ENCODE measurements at regions not wholly inside any gene's neighbourhood (a gene's known extent, or its start where the extent isn't known, plus 50 kb on each side); places are given as distances from the start of the nearest gene placed in this dataset.

GRCh38 chr12:33718631-33719030 is 279.0 kb upstream of the SYT10 start:
- no peak for TF ChIP-seq CTCF (conservative IDR thresholded peaks at IDR 0.05; ENCODE audit: low read depth)
- CTCF ChIA-PET = no interaction called here
- no peak for DNase-seq (ENCODE audit: low spot score)
- POLR2A ChIA-PET (ENCODE audit: low non-redundant PET) = no interaction called here
- H3K27ac ChIP-seq = no peak overlapping the region

GRCh38 chr12:33721561-33721960 is 281.9 kb upstream of the SYT10 start:
- CTCF ChIA-PET = no interaction called here
- no peak for DNase-seq (ENCODE audit: low spot score)
- POLR2A ChIA-PET (ENCODE audit: low non-redundant PET) = no interaction called here

GRCh38 chr12:33724867-33725266 is 285.2 kb upstream of the SYT10 start:
- no peak for TF ChIP-seq CTCF (conservative IDR thresholded peaks at IDR 0.05; ENCODE audit: low read depth)
- H3K27ac ChIP-seq = no peak overlapping the region
- ChIA-PET POLR2A (ENCODE audit: low non-redundant PET) (no interaction called here), CTCF (interaction anchor here (0.5 to 0.7 kb wide), 3 partner anchors 129 to 514 kb away, joined by 3 read pairs; no protein-coding TSS in a partner anchor)
- no peak for DNase-seq (ENCODE audit: low spot score)

More at GRCh38 chr12:33721561-33721960, 281.9 kb upstream of the SYT10 start:
- no peak for TF ChIP-seq CTCF (conservative IDR thresholded peaks at IDR 0.05; ENCODE audit: low read depth)
- no peak overlapping the region for H3K27ac ChIP-seq

GRCh38 chr12:33734871-33735270 is 287.4 kb upstream of the ALG10 start:
- no peak for TF ChIP-seq CTCF (conservative IDR thresholded peaks at IDR 0.05; ENCODE audit: low read depth)
- ChIA-PET POLR2A (ENCODE audit: low non-redundant PET) (no interaction called here), CTCF (no interaction called here)
- no peak overlapping the region for H3K27ac ChIP-seq
- no peak for DNase-seq (ENCODE audit: low spot score)

- ChIA-PET CTCF (no interaction called here), POLR2A (ENCODE audit: low non-redundant PET) (no interaction called here)
- no peak for TF ChIP-seq CTCF (conservative IDR thresholded peaks at IDR 0.05; ENCODE audit: low read depth)
- DNase-seq (ENCODE audit: low spot score) = no peak
- H3K27ac ChIP-seq = no peak overlapping the region
These were observed 269.4 kb upstream of the ALG10 start for GRCh38 chr12:33752854-33753253.

GRCh38 chr12:33757701-33758100 is 264.6 kb upstream of the ALG10 start:
- H3K27ac ChIP-seq = no peak overlapping the region
- CTCF ChIA-PET = no interaction called here
- POLR2A ChIA-PET (ENCODE audit: low non-redundant PET) = no interaction called here
- no peak for DNase-seq (ENCODE audit: low spot score)
- no peak for TF ChIP-seq CTCF (conservative IDR thresholded peaks at IDR 0.05; ENCODE audit: low read depth)

- no peak overlapping the region for H3K27ac ChIP-seq
- TF ChIP-seq CTCF (conservative IDR thresholded peaks at IDR 0.05; ENCODE audit: low read depth) = no peak
- ChIA-PET POLR2A (ENCODE audit: low non-redundant PET) (no interaction called here), CTCF (no interaction called here)
- no peak for DNase-seq (ENCODE audit: low spot score)
These were observed 263.0 kb upstream of the ALG10 start for GRCh38 chr12:33759279-33759678.
